GM18517 (cell line): ENCODE measurements at regions not wholly inside any gene's neighbourhood (a gene's known extent, or its start where the extent isn't known, plus 50 kb on each side); places are given as distances from the start of the nearest gene placed in this dataset.

ENCODE experiments used
- ATAC-seq: cut with Tn5 transposase; IDR thresholded peaks from one replicate; pipeline ENCODE4 v1.9.1; 2021; ENCODE audit warnings: mild to moderate bottlenecking, moderate library complexity; ENCODE audit not compliant: unreplicated experiment

DNA sequence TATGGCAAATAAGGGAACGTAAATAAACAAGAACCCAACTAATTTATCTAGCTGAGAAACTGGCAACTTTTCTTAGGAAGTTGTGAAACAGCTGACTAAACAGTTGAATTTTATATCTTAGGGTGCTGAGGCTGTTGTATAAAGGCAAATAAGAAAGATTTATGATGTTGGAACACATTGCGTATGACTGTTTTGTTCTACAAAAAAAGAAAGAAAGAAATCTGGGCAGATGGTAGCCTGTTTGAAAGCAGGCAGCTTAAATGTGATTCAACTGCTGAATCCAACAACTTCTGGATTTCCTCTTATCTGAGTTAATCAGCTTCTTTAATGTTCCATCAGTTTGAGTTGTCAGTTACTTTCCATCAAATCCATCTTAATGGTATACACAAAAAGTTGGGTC is 214.5 kb downstream of the SNX13 start:
- ATAC-seq = no peak

DNA sequence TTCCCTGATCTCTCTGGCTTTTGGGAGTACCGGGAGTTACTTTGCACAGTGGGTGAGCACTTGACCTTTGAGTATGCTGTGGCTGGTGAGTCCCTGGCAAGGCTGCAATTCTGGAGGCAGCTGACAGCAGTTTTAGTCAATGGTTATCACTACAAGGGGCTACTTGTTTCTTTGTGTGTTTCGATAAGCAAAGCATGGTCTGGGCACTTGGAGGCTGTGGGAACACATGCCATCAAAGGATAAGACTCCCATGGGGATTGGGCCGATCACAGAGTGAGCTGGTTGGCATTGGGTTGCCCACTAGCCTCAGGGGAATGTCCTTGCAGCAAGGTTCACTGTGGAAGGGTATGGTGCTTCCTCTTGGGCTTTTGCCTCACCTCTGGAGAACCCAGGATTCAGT is 208.2 kb downstream of the SNX13 start:
- ATAC-seq = no peak
